HG02840 (cell line): ENCODE measurements at regions not wholly inside any gene's neighbourhood (a gene's known extent, or its start where the extent isn't known, plus 50 kb on each side); places are given as distances from the start of the nearest gene placed in this dataset.

Experiments used
- ATAC-seq: cut with Tn5 transposase; IDR thresholded peaks from one replicate; pipeline ENCODE4 v1.9.1; 2021; ENCODE audit warnings: mild to moderate bottlenecking, moderate library complexity, moderate number of reproducible peaks; ENCODE audit not compliant: unreplicated experiment, low FRiP score

DNA sequence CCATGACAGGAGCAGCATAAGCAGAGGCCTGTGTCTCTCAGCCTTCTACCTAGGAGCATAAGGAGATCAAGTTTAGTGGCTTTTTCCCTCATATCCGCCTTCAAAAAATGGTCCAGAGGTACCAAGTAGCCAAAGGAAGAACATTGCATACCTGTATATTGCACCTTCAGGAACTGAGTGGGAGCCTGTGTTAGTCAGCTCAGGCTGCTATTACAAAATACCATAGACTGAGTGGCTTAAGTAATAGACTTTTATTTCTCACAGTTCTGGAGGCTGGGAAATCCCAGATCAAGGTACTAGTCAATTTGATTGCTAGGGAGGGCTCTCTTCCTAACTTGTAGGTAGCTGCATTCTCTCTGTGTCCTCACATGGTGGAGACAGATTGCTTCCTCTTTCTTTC, 597.4 kb upstream of the PTGER4 start:
- no peak for ATAC-seq

DNA sequence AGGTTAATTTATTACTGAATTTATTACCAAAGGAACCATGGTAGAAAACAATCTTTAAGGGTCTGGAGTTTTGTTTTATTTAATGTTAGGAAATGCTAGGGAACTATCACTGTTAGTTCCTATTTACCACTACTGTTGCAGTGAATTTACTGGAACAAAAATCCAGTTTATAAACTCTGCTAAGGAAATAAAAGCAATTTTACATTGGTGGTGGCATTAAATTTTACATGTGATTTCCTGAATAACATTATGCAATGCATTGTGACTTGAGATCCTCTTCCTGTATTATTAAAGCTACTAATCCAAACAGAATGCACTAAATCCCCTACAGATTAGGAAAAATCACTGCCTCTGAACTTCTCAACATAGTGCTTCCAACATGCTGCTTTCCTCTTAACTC, 599.5 kb upstream of the PTGER4 start:
- no peak for ATAC-seq

DNA sequence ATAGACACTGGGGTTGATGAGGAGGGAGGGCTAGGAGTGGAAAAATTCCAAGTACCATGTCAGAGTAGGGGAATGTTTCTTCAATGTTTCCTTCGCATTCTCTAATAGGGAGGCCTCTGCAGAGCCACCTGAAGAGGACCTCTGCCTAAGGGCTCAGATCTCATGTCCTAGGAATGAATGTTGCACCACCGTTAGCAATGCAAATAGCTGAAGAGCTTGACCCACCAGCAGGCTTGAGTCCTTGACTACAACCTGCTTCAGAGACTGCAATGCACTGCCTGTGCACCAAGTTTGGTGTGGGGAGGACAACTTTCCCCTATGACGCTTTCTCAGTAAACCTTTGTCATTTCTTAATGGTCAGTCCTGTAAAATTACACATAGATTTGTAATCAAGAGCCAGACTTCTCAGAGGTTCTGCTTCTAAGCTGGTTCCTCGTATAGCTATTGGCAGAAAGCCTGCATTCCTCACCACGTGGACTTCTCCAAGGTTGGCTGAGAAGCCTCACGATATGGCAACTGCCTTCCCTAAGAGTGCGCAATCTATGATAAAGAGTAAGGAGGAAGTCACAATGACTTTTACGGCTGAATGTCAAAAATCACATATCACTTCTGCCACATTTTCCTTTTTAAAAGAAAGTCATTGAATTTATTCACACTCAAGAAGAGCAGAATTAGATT, 600.7 kb upstream of the PTGER4 start:
- ATAC-seq = no peak

DNA sequence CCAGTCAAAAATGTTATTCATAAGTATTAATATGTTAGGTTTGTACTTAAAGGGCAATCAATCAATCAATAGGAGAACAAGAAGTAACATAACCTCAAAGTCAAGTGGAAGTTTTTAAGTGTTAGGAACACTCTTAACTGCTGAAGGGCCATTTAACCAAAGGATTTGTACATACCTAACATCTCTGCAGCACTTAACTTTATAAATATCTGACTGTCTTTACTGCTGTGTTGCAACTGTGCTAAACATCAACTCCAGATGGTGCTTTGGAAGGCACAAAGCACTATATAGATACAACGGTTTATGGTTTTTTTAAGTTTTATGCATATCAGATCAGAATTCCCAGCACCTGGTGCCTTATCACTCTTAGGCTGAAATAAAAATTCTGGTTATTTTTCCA, 604.9 kb upstream of the PTGER4 start:
- ATAC-seq = no peak

DNA sequence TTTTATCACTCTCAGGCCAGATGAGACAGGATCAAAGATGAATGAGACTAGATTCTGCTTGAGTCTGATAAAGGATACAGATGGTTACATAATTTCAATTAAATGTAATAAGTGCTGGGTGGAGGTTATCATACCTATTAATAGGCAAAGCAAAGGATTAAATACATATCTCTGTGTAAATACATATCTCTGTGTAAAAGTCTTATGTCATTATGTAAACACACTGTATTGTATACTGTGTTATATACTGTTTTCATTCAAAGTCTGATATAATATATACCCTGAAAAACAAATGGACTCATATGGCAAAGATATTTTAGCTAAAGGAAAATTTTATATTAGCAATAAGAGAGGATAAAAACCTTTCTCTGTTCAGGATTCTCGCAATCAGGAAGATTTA, 605.8 kb upstream of the PTGER4 start:
- no peak for ATAC-seq

DNA sequence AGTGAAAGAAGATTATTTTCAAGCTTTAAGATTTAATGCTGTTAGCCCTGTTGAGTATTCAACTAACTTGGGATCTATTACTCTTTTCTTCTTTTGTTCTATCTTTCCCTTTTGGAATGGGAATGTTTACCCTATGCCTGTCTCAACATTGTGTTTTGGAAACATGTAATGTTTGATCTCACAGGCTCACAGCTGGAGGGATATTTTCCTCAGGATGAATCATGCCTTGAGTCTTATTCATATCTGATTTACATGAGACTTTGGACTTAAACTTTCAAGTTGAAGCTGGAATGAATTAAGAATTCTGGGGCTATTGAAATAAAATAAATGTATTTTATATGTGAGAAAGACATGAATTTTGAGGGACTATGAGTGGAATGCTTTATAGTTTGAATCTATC, 607.8 kb upstream of the PTGER4 start:
- ATAC-seq = no peak

DNA sequence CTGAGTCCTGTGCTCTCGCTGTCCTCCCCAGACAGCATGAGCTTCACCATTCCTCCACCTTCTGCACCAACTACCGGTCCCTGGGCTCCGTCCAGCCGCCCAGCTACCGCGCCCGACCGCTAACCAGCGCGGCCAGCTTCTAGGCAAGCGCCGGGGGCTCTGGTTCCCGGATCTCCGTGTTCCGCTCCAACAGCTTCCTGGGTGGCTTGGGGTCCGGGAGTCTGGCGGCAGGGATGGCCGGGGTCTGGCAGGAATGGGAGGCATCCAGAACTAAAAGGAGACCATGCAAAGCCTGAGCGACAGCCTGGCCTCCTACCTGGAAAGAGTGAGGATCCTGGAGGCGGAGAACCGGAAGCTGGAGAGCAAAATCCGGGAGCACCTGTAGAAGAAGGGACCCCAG, 613.1 kb upstream of the PTGER4 start:
- ATAC-seq = no peak

DNA sequence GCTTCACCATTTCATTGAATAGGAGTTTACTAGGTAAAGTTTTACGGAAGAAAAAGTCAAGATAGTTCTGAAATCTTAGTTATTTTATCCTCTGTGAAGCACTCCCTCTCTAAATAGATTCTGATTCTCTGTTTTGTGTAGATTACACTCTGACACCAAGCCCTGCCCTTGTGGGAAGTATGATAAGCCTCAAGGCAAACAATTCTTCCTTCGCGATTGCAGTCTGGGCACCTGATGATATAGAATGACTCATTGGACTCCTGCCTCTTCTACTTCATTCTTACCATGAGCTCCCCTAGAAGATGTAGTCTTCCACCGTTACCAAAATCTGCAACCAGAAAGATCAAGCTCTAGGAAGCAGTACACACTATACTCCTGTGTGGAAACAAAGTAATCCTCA, 626.9 kb upstream of the PTGER4 start:
- no peak for ATAC-seq

DNA sequence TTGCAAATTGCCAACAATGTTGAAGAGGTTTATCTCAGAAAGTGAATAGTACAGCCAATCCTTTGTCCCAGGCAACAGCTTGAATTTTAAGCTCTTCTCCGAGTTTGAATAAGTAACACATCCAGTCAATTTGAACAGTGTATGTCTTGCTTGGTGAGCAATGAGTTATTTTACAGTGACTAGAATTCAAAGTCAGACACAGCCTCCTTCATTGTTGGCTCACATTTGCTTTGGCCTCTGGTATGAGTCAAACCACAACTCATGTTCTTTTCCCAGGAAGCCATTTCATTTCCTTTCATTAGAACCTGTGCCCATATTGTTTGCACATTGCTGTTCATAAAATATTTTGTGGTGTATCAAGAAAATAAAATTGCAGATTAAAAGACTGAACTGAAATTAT, 622.0 kb upstream of the DAB2 start:
- ATAC-seq = no peak

DNA sequence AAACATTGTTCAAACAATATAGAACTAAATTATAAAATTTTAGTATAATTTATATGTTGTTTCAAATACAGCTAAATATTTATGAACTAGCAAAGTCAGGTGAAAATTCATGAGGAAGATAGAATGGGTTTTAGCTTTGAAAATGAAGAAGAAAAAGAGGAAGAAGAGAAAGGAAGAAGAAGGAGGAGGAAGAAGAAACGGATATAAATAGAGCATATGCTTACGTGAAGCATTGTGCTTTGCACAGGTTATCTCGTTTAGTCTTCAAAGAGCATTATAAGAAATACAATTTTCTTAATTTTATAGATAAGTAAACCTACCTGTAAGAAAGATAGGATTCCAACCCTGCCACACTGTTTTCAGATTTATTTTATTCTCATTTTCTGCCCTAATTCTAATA, 620.6 kb upstream of the DAB2 start:
- no peak for ATAC-seq

DNA sequence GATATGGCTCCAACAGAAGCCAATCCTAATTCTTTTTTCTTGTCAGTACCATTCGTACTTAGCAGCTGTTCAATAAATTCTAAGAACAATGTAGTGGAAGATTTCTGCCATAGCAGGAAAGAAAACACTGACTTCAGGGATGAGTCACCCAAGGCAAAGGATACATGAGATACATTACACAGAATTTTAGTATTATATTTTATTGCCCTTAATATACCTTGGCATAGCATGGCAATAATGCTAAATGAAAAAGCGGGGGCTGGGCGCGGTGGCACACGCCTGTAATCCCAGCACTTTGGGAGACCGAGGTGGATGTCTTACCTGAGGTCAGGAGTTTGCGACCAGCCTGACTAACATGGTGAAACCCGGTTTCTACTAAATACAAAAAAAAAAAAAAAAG, 619.1 kb upstream of the DAB2 start:
- ATAC-seq = no peak

DNA sequence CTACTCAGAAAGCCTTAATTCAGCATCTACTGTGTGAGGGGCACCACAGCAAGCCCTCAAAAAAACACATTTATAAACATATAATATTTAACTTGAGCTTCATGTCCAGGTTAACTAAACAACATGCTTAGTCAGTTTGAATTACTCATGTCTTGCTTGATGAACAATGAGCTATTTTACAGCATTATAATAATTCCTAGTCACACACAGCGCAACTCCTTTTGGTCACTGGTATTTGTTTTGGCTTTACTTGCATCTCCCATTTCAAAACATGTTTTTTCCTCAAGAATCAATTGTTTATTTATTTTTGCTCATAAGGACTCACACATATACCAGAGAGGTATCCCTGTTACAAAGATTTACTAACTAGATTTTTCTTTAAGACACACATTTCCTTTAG, 616.7 kb upstream of the DAB2 start:
- ATAC-seq = no peak

DNA sequence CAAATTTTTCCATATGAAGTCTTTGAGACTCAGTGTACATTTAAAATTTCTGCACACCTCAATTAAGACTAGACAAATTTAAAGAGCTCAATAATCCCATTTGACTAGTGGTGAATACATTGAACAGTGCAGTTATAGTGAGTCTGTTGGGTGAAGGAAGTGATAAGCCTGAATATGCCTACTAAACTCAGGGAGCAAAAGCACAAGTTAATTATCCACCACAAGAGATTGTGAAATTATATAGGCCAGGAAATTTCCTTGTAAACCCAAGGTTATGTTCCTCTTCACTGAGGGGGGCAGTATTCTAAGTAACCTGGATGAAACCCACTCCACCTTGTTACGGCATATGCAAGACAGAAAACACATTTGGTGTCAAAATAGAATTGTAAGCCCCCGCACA, 612.9 kb upstream of the DAB2 start:
- ATAC-seq = no peak

DNA sequence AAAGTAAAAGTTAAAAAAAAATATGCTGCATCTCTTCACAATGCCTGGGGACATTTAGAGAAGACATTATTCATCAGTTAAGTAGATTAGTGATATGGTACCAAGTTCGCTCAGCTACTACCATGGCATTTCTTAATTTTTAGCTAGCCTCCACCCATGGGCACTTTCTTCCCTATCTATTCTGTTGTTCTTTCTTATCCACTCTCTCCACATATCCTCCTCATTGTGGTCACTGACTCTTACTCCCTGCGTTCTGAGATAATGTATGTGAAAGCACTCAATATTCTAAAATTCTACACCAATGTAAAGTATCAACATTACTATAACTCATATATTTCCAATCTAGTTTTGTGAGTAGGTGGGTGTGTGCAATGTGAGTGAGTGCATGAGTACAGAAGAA, 609.7 kb upstream of the DAB2 start:
- no peak for ATAC-seq

DNA sequence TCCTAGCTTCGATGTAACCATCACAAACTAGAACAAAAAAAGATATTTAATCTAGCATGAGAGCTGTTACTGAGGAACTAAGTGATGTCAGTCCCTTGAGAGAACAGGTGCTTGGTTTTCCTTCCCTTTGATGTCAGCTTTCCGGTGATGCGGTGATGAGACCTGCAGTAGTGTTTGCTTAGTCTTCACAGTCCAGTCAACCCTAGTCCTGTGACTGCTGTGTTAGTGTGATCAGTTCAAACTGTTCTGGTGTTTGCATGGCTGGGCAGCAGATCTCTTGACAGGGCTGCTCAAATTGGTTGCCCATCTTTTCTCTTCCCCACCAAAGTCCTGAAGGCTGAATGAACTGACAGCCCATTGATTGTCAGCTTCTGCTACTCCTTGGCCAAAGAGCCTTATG, 608.6 kb upstream of the DAB2 start:
- ATAC-seq = peak; percentile 100

DNA sequence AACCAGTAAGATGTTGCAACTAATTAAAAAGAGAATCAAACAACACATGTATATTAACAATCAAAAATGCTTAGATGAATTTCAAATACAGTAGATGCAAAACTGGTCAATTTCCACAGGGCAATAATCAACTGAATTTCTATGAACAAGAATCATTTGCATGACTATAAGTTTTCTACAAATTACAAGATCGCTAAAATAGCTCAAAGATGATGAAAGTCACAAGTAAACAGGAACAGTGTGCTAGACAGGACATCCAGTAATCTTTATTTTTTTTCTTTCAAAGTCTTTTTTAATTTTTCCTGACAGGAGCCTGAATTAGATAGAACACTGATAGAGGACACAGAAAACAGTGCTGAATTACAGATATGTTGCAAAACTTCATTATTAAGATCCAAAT, 608.2 kb upstream of the DAB2 start:
- no peak for ATAC-seq

DNA sequence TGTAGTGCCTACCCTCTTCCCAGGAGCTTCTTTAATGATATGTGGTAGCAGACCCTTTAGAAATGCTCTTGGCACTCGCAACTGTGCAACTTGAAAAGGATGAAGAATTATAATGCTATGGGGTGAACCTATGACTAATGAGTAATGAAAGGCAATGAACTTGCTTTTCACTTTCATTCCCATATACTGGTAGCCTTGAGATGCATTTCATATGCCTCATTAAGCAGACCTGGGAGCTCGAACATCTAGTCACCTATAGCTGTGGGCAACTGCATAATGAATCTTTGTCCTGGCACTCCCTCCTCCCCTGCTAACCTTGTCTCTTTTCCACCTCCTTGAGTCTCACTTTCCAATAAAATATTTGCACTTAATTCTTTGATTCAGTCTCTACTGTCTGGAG, 605.9 kb upstream of the DAB2 start:
- ATAC-seq = no peak

DNA sequence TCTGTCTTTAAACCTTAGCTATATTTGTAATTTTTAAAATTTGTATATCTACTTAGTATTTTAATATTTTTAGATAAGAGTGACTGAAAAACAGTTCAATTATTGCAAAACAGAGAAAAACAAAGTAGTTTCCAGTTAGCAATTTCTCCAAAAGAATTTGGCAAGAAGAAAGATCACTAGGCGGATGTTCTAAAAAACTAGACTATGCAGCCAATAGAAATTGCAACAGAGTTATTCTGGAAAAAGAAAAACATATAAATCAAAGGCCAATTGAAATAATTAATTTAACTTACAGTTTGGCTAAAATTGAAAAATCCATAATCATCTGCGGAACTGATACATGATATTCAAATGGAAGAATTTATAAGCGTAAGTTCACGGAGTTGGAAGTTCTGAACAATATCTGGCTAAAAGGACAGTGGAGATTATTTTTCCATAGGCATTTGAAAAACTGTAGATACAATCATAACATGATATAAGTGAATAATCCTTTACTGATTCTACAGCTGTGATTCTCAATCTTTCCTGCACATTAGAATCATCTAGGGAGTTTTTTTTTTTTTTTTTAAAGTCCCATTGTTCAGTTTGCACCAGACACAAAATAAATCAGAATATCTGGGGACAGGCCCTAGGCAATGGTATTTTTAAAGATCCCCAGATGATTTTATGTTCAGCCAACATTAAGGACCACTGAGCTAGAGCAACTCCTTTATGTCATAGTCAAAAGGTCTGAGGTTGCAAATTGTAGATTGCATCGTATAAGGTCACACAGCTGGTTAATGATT, 605.1 kb upstream of the DAB2 start:
- no peak for ATAC-seq

DNA sequence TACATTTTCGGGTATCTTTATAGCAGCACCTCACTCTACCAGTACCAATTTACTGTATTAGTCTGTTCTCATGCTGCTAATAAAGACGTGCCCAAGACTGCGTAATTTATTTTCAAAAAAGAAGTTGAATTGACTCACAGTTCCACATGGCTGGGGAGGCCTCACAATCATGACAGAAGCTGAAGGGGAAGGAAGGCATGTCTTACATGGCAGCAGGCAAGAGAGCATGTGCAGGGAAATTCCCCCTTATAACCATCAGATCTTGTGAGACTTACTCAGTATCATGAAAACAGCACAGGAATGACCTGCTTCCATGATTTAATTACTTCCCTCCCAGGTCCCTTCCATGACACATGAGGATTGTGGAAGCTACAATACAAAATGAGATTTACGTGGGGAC, 602.6 kb upstream of the DAB2 start:
- no peak for ATAC-seq

DNA sequence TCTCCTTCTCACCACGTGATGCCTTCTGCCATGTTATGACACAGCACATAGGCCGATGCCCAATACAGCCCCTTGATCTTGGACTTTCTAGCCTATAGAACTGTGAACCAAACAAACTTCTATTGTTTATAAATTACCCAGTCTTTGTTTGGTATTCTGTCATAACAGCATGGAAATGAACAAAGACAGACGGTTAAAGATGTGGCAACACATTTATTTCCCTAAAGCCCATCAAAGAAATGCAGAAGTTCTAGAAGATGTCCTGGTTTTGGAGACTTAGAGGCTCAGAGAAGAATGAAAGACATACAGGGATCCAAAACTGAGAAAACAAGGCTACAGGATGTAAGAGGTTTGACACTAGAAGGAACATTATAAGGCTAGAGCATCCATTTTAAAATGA, 600.8 kb upstream of the DAB2 start:
- no peak for ATAC-seq

DNA sequence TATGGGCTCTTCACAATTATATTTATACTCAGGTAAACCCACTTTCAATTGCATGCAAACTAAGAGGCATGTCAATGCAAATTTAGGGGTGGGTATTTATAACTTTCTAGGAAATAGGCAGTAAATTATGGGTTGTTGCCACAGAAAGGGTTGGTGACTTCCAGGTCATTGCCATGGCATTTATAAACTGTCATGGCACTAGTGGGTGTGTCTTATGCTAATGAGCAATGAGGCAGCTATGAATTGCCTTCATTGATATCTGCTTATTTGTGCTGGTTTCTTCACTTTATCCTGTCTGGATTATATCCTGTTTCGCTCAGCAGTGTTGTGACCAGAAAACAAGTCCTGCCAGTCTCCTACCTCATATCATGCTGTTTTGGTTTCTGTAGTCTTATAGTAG, 597.3 kb upstream of the DAB2 start:
- ATAC-seq = no peak

DNA sequence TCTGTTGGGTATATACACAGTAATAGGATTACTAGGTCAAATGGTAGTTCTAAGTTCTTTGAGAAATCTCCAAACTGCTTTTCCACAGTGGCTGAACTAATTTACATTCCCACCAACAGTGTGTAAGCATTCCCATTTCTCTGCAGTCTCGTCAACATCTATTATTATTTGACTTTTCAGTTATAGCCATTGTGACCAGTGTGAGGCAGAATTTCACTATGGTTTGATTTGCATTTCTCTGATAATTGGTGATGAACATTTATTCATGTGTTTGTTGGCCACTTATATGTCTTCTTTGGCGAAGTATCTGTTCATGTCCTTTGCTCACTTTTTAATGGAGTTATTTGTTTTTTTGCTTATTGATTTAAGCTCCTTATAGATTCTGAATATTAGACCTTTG, 596.2 kb upstream of the DAB2 start:
- ATAC-seq = no peak
